Endothelial cell of umbilical vein (primary cell): ENCODE measurements at regions not wholly inside any gene's neighbourhood (a gene's known extent, or its start where the extent isn't known, plus 50 kb on each side); places are given as distances from the start of the nearest gene placed in this dataset.
"Not testable (repeated sequence)": the region's sequence is repeated elsewhere in the genome, so short reads cannot be mapped to it uniquely, and the experiment has no call there.

Experiments
- BruUV-seq: library from RNA; stranded (reverse); fragments of 400-500 nt; replicated peaks from 2 replicates; lab custom pipeline; 2021; lab: Mats Ljungman, UMichigan
- CTCF ChIA-PET: fragments of 300-600, 350-600 bp; sonication (Branson Sonifier 250); formaldehyde crosslinking; loops from one replicate; lab custom pipeline; 2021; ENCODE audit warnings: antibody characterized with exemption, inconsistent platforms; lab: Charles Lee
- POLR2A ChIA-PET: fragments of 300-600, 350-600 bp; sonication (Branson Sonifier 250); formaldehyde crosslinking; loops from one replicate; lab custom pipeline; 2021; ENCODE audit warnings: antibody characterized with exemption, inconsistent platforms; lab: Charles Lee
- DNase-seq: peaks from one replicate; pipeline ENCODE4 v3.0.0-alpha.2; 2011; ENCODE audit warnings: low read depth, low spot score
- FAIRE-seq: peaks from 2 replicates; lab custom pipeline; 2011; peaks lifted over from hg19 to GRCh38; lab: Jason Lieb, UNC
- H2AFZ ChIP-seq: 2 replicates; pipeline ENCODE4 v1.6.0; 2012; ENCODE audit warnings: low read depth, low read length, control low read depth, inconsistent platforms
- H3K27ac ChIP-seq: 2 replicates; pipeline ENCODE4 v1.5.1; 2011; ENCODE audit warnings: low read depth, mild to moderate bottlenecking, control low read depth, low read length, moderate library complexity; ENCODE audit not compliant: insufficient read depth
- H3K27me3 ChIP-seq, 2 experiments: 2 replicates each; pipeline versions ENCODE4 v1.6.0 to v1.6.1; 2011; ENCODE audit warnings: low read length in 2 of 2, mixed read lengths in 1 of 2; ENCODE audit not compliant: control insufficient read depth in 2 of 2, insufficient read depth in 2 of 2
- H3K36me3 ChIP-seq, 2 experiments: 2 replicates in 1 of 2; 3 replicates in 1 of 2; pipeline ENCODE4 v1.5.1; 2011; ENCODE audit warnings: low read length in 2 of 2, mild to moderate bottlenecking in 1 of 2, moderate library complexity in 1 of 2; ENCODE audit not compliant: control insufficient read depth in 2 of 2, insufficient read depth in 2 of 2; ENCODE audit errors: extremely low read depth in 1 of 2
- H3K4me1 ChIP-seq: 3 replicates; pipeline ENCODE4 v1.5.1; 2011; ENCODE audit warnings: mild to moderate bottlenecking, low read length; ENCODE audit not compliant: control insufficient read depth, insufficient read depth; ENCODE audit errors: extremely low read depth
- H3K4me2 ChIP-seq: 2 replicates; pipeline ENCODE4 v1.6.1; 2011; ENCODE audit warnings: low read length, control low read depth, mixed read lengths; ENCODE audit not compliant: insufficient read depth
- H3K4me3 ChIP-seq, 3 experiments: fragments of 200-600 bp in 1 of 3; sonication (generic), shearing (Covaris generic) in 1 of 3; replicated peaks in 1 of 3; 2 replicates each; pipeline ENCODE4 v1.5.1; 2011 to 2016; ENCODE audit warnings: control low read depth in 3 of 3, low read length in 3 of 3, mild to moderate bottlenecking in 2 of 3, inconsistent platforms in 1 of 3, low read depth in 1 of 3, moderate library complexity in 1 of 3; ENCODE audit not compliant: insufficient read depth in 1 of 3
- H3K79me2 ChIP-seq: 2 replicates; pipeline ENCODE4 v1.6.0; 2012; ENCODE audit warnings: low read length, inconsistent platforms; ENCODE audit not compliant: control insufficient read depth, insufficient read depth
- H3K9ac ChIP-seq: replicated peaks from 2 replicates; pipeline ENCODE3; 2011; ENCODE audit warnings: low read length, control low read depth; ENCODE audit not compliant: insufficient read depth; ENCODE audit errors: extremely low read depth
- H3K9me1 ChIP-seq: replicated peaks from 3 replicates; pipeline ENCODE4 v1.6.0; 2011; ENCODE audit warnings: mild to moderate bottlenecking, low read length; ENCODE audit not compliant: control insufficient read depth, insufficient read depth; ENCODE audit errors: extremely low read depth
- H3K9me3 ChIP-seq: replicated peaks from 2 replicates; pipeline ENCODE4 v1.5.1; 2012; ENCODE audit warnings: low read length, inconsistent platforms; ENCODE audit not compliant: control insufficient read depth, insufficient read depth
- H4K20me1 ChIP-seq: replicated peaks from 2 replicates; pipeline ENCODE3; 2011; ENCODE audit warnings: mild to moderate bottlenecking, low read length; ENCODE audit not compliant: control insufficient read depth, insufficient read depth; ENCODE audit errors: extremely low read depth
- GATA2 ChIP-seq: IDR thresholded peaks from 2 replicates; pipeline ENCODE4 v1.7.0; 2011; ENCODE audit warnings: low read depth, mild to moderate bottlenecking, moderate library complexity, mixed read lengths, low read length; ENCODE audit not compliant: insufficient read length, insufficient read depth
- JUN ChIP-seq: IDR thresholded peaks from 2 replicates; pipeline ENCODE4 v1.6.1; 2011; ENCODE audit warnings: borderline replicate concordance, low read depth; ENCODE audit not compliant: insufficient read length, insufficient read depth
- MYC ChIP-seq: IDR thresholded peaks from one replicate; pipeline ENCODE4 v1.6.1; 2011; ENCODE audit warnings: mild to moderate bottlenecking, low read depth, low read length
- dilution Hi-C: fragments of 300-500 bp; cut with MboI; formaldehyde crosslinking; loops from one replicate; pipeline ENCODE4 v1.15.0; 2019; ENCODE audit warnings: low sequenced_read_pairs; ENCODE audit not compliant: extremely low pct_ligation_motif_present
- intact Hi-C: fragments of 100-400 bp; cut with micrococcal nuclease; formaldehyde crosslinking; loops from one replicate; pipeline ENCODE4 v1.10.0; 2022

DNA sequence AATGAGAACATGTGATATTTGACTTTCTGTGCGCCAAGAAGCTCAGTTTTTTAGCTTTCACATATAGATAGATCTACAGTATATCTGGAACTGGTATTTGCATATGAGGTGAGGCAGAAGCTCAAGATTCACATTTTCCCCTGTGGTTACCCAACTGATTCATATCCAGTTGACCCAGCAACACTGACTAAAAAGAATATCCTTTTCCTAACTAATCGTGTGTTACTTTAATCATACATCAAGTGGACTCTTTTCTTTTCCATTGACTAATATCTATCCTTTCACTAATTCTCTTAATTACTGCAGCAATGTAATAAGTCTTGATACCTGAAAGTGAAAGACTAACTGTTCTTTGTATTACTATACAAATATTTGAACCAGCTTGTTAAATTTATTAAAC lies 236.1 kb downstream of the AEBP2 start:
- Histone ChIP-seq H3K4me1 (no peaks in the 10 kb centered on the region), H3K9me1 (no peaks in the 10 kb centered on the region), H4K20me1 (no peaks in the 10 kb centered on the region), H3K9ac (no peak overlapping the region), H3K4me3 (no peak overlapping the region), H2AFZ (no peak overlapping the region), H3K4me2 (no peak overlapping the region), H3K27me3 (no peaks in the 10 kb centered on the region), H3K79me2 (no peaks in the 10 kb centered on the region), H3K27ac (no peak overlapping the region), H3K9me3 (no peaks in the 10 kb centered on the region), H3K36me3 (no peaks in the 10 kb centered on the region)
- dilution Hi-C loops = no loop called here
- intact Hi-C loops = no loop called here
- no peak for TF ChIP-seq JUN
- TF ChIP-seq MYC = no peak
- TF ChIP-seq GATA2 = no peak
- BruUV-seq = no TSS peak
- ChIA-PET CTCF (interaction anchor here (1.3 kb wide), 1 partner anchor 14 kb away, joined by 4 read pairs; no protein-coding TSS in a partner anchor), POLR2A (no interaction called here)
- no peak for DNase-seq
- no peak for FAIRE-seq

DNA sequence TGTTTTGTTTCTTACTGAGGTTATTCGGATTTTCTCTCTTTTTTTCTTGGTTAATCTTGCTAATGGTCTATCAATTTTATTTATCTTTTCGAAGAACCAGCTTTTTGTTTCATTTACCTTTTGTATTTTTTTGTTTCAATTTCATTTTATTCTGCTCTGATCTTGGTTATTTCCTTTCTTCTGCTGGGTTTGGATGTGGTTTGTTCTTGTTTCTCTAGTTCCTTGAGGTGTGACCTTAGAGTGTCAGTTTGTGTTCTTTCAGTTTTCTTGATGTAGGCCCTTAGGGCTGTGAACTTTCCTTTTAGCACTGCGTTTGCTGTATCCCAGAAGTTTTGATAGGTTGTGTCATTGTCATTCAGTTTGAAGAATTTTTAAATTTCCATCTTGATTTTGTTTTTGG lies 239.2 kb downstream of the AEBP2 start:
- BruUV-seq, POLR2A ChIA-PET, H3K27ac ChIP-seq, DNase-seq, dilution Hi-C loops, H2AFZ ChIP-seq, H3K4me3 ChIP-seq, H3K4me2 ChIP-seq, intact Hi-C loops, H3K9me3 ChIP-seq, H3K9ac ChIP-seq, CTCF ChIA-PET, H4K20me1 ChIP-seq, FAIRE-seq, H3K36me3 ChIP-seq, H3K27me3 ChIP-seq, H3K79me2 ChIP-seq, H3K9me1 ChIP-seq: not testable (repeated sequence)
- H3K4me1 ChIP-seq = peaks cover 11% of the 10 kb centered on the region
